ENCODE measurements at regions not wholly inside any gene's neighbourhood (a gene's known extent, or its start where the extent isn't known, plus 50 kb on each side); places are given as distances from the start of the nearest gene placed in this dataset.

DNA sequence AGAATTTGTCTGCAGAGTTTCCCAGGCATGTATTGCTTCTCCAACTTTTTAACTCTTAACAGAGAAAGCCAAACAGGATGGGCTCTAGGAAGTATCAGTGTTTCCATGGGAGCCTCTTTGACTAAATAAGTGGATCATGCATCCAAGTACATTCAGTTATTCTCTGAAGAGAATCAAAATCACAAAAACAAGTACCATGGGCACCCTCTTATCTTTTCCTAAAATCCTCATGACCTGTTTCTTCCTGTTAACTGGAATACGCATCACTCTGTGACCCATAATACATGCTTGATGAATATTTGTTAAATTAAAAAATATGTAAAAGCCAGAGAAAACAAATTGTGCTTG lies 186.9 kb upstream of the MGMT start:
- peaks cover 0 to 9% of the 10 kb centered on the region in 2 experiments; a peak in 1 of 5 replicates for H3K27me3 ChIP-seq (ENCODE audit: control insufficient read depth in 1 of 2, insufficient read depth in 2 of 2, low read length in 2 of 2)
- no peaks in the 10 kb centered on the region for H3K9me3 ChIP-seq (ENCODE audit: low read length)
- intact Hi-C loops (cut with micrococcal nuclease; ENCODE audit: unreplicated experiment) (no loop called here), in situ Hi-C loops (cut with HindIII; ENCODE audit: extremely low pct_ligation_motif_present, low pct_unique_long_range_greater_than_20kb) (no loop called here)
- CTCF ChIA-PET (ENCODE audit: low intra/inter-chr PET ratio, low total read pairs): no interaction called here
- H3K9ac ChIP-seq (ENCODE audit: insufficient read depth, low read depth, low read length): no peak overlapping the region
- no peak overlapping the region for H3K27ac ChIP-seq (ENCODE audit: extremely low read length, insufficient read depth, low read length)
- no peak for DNase-seq (ENCODE audit: low spot score)
- no peak overlapping the region for H3K4me2 ChIP-seq (ENCODE audit: low read depth, low read length)
- no peaks in the 10 kb centered on the region for H3K4me1 ChIP-seq (ENCODE audit: insufficient read depth, low read length)
- H4K20me1 ChIP-seq (ENCODE audit: insufficient read depth, low read length): no peaks in the 10 kb centered on the region
- no peak for FAIRE-seq
- no TSS peak for BruUV-seq (replicated peaks)
- ATAC-seq: no peak
- POLR2A ChIA-PET: no interaction called here
- no peak for TF ChIP-seq ZNF598 (CRISPR knock-in tag; IDR thresholded peaks at IDR 0.05; ENCODE audit: borderline replicate concordance)
- TF ChIP-seq ZNF205 (CRISPR knock-in tag; IDR thresholded peaks at IDR 0.05): no peak
- TF ChIP-seq, protein P1, sequence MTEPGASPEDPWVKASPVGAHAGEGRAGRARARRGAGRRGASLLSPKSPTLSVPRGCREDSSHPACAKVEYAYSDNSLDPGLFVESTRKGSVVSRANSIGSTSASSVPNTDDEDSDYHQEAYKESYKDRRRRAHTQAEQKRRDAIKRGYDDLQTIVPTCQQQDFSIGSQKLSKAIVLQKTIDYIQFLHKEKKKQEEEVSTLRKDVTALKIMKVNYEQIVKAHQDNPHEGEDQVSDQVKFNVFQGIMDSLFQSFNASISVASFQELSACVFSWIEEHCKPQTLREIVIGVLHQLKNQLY (CRISPR knock-in tag; IDR thresholded peaks at IDR 0.05): no peak
- TF ChIP-seq ZNF317 (CRISPR knock-in tag; IDR thresholded peaks at IDR 0.05): no peak
- no peak for TF ChIP-seq SRY (CRISPR knock-in tag; IDR thresholded peaks at IDR 0.05)
- no peak for TF ChIP-seq ZC3H13 (CRISPR knock-in tag; IDR thresholded peaks at IDR 0.05)
- no peak for TF ChIP-seq ARNT2 (CRISPR knock-in tag; IDR thresholded peaks at IDR 0.05; ENCODE audit: low read depth)
- no peak for TF ChIP-seq ZNF121 (CRISPR knock-in tag; IDR thresholded peaks at IDR 0.05)
- TF ChIP-seq, protein P2, sequence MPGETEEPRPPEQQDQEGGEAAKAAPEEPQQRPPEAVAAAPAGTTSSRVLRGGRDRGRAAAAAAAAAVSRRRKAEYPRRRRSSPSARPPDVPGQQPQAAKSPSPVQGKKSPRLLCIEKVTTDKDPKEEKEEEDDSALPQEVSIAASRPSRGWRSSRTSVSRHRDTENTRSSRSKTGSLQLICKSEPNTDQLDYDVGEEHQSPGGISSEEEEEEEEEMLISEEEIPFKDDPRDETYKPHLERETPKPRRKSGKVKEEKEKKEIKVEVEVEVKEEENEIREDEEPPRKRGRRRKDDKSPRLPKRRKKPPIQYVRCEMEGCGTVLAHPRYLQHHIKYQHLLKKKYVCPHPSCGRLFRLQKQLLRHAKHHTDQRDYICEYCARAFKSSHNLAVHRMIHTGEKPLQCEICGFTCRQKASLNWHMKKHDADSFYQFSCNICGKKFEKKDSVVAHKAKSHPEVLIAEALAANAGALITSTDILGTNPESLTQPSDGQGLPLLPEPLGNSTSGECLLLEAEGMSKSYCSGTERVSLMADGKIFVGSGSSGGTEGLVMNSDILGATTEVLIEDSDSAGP (CRISPR knock-in tag; IDR thresholded peaks at IDR 0.05; ENCODE audit: borderline replicate concordance): no peak
- TF ChIP-seq PTBP1 (IDR thresholded peaks at IDR 0.05; ENCODE audit: low read depth, low read length, poor library complexity, severe bottlenecking): no peak
- no peak for TF ChIP-seq KAT7 (CRISPR knock-in tag; IDR thresholded peaks at IDR 0.05; ENCODE audit: borderline replicate concordance)
- no peak for TF ChIP-seq ZNF263 (CRISPR knock-in tag; IDR thresholded peaks at IDR 0.05)
- TF ChIP-seq, protein P3, sequence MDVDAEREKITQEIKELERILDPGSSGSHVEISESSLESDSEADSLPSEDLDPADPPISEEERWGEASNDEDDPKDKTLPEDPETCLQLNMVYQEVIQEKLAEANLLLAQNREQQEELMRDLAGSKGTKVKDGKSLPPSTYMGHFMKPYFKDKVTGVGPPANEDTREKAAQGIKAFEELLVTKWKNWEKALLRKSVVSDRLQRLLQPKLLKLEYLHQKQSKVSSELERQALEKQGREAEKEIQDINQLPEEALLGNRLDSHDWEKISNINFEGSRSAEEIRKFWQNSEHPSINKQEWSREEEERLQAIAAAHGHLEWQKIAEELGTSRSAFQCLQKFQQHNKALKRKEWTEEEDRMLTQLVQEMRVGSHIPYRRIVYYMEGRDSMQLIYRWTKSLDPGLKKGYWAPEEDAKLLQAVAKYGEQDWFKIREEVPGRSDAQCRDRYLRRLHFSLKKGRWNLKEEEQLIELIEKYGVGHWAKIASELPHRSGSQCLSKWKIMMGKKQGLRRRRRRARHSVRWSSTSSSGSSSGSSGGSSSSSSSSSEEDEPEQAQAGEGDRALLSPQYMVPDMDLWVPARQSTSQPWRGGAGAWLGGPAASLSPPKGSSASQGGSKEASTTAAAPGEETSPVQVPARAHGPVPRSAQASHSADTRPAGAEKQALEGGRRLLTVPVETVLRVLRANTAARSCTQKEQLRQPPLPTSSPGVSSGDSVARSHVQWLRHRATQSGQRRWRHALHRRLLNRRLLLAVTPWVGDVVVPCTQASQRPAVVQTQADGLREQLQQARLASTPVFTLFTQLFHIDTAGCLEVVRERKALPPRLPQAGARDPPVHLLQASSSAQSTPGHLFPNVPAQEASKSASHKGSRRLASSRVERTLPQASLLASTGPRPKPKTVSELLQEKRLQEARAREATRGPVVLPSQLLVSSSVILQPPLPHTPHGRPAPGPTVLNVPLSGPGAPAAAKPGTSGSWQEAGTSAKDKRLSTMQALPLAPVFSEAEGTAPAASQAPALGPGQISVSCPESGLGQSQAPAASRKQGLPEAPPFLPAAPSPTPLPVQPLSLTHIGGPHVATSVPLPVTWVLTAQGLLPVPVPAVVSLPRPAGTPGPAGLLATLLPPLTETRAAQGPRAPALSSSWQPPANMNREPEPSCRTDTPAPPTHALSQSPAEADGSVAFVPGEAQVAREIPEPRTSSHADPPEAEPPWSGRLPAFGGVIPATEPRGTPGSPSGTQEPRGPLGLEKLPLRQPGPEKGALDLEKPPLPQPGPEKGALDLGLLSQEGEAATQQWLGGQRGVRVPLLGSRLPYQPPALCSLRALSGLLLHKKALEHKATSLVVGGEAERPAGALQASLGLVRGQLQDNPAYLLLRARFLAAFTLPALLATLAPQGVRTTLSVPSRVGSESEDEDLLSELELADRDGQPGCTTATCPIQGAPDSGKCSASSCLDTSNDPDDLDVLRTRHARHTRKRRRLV (CRISPR knock-in tag; IDR thresholded peaks at IDR 0.05): no peak
- no peak for TF ChIP-seq ZNF343 (CRISPR knock-in tag; IDR thresholded peaks at IDR 0.05)
- no peak for TF ChIP-seq SCMH1 (CRISPR knock-in tag; IDR thresholded peaks at IDR 0.05; ENCODE audit: borderline replicate concordance)
- no peak for TF ChIP-seq ZNF367 (CRISPR knock-in tag; IDR thresholded peaks at IDR 0.05; ENCODE audit: borderline replicate concordance)
- no peak for TF ChIP-seq ZNF382 (CRISPR knock-in tag; IDR thresholded peaks at IDR 0.05; ENCODE audit: borderline replicate concordance)
- no peak for TF ChIP-seq SPEN (CRISPR knock-in tag; IDR thresholded peaks at IDR 0.05; ENCODE audit: low read depth)
- no peak for TF ChIP-seq MLLT10 (CRISPR knock-in tag; IDR thresholded peaks at IDR 0.05)
- WGBS (ENCODE audit: low lambda C conversion rate): 50% methylated on average over 1 of the region's 1 CpG
- no peak overlapping the region for H2AFZ ChIP-seq (ENCODE audit: low read length)
- H3K79me2 ChIP-seq (ENCODE audit: insufficient read depth, low read length): no peaks in the 10 kb centered on the region
- H3K36me3 ChIP-seq (replicated peaks in 1 of 2; ENCODE audit: control insufficient read depth in 1 of 2, insufficient read depth in 2 of 2, low read length in 2 of 2): no peaks in the 10 kb centered on the region
- no peak overlapping the region for H3K4me3 ChIP-seq (replicated peaks in 1 of 3; ENCODE audit: insufficient read depth in 1 of 3, low read depth in 2 of 3, low read length in 3 of 3)

Data from HepG2 (cell line).